NOMO-1 treated with DMSO at 0.1 percent for 48 hours (cell line): ENCODE measurements at regions not wholly inside any gene's neighbourhood (a gene's known extent, or its start where the extent isn't known, plus 50 kb on each side); places are given as distances from the start of the nearest gene placed in this dataset.
"Not testable (repeated sequence)": the region's sequence is repeated elsewhere in the genome, so short reads cannot be mapped to it uniquely, and the experiment has no call there.

ENCODE experiments used
- DNase-seq: peaks from one replicate; lab custom pipeline; 2025; ENCODE audit not compliant: unreplicated experiment; lab: John Stamatoyannopoulos, UW

- DNase-seq, result no peak
Measured at GRCh38 chr1:215400741-215401140, 166.4 kb upstream of the KCTD3 start.

GRCh38 chr1:215402147-215402546 lies 165.0 kb upstream of the KCTD3 start:
- no peak for DNase-seq

DNA sequence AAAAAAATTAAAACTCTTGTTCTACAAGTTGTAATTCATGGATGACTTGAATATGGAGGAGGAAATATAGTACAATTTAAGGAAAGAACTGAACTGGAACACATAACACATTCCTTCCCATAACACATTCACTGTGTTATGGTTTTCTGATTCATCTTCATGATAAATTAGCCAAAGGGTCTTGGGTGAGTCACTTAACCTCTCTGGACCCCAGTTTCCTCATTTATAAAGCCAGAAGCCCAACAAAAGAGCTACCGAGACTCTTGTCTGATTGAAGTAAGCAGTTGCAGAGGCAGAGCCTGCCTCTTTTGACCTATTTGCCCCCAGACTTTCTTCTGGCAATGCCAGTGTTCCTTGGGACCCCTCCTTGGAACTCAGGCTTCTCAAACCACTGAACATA lies 161.9 kb upstream of the KCTD3 start:
- no peak for DNase-seq

DNA sequence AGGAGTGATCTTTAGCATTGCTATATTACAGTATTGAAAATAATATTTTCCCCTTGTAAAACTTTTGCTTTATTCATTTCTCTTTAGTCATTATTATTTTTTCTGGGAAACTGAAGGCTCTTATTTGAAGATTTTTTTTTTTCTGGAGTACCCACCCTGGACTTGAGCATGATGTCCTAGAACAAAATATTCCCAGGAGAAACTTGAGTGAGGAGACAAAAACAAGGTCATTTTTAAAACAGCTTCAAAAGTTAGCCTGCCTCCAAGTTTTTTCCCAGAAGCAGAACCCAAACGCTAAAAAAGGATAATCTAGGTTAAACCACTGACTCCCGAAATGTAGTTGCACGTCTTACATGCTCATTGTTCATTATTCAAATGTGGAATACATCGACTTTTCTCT lies 160.2 kb upstream of the KCTD3 start:
- no peak for DNase-seq

DNA sequence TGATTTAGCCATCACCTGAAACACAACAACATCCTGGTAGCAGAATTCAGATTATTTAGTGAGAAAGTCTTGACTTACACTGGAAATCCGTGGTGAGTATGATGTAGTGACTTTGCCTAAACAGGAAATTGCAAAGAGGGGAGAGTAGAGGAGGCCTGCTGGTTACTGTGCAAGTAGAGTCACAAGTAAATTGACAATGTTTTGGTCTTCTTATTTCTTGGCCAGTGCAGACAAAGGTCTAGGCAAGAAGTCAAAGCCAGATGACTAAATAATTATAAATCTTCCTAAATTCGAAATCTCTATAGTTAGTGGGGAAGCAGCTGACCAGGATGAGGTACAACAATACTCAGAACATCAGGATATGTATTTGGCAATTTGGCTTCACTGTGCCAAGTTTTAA lies 159.5 kb upstream of the KCTD3 start:
- DNase-seq, result no peak

DNA sequence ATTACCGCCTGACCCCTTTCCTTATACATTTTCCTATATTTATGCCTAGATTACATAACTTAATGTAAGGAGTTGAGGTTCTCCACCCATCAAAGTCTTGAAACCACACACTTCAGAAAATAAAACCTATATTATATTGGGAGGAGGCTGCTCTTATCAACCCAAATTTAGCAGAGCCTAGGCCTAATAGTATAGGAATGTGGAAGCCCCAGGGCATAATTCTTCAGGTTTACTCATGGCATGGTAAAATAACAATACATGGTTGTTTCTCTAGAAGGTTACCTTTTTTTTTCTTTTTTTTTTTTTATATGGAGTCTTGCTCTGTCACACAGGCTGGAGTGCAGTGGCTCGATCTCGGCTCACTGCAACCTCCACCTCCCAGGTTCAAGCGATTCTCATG lies 157.6 kb upstream of the KCTD3 start:
- not testable (repeated sequence) for DNase-seq

- not testable (repeated sequence) for DNase-seq
Measured at GRCh38 chr1:215415521-215415920, 151.6 kb upstream of the KCTD3 start.

- DNase-seq, result no peak
Measured at GRCh38 chr1:215416497-215416896, 150.6 kb upstream of the KCTD3 start.

GRCh38 chr1:215417122-215417521 lies 150.0 kb upstream of the KCTD3 start:
- no peak for DNase-seq

- no peak for DNase-seq
Measured at GRCh38 chr1:215418876-215419447, 148.1 kb upstream of the KCTD3 start.

- DNase-seq, result no peak
Measured at GRCh38 chr1:215421744-215422143, 145.4 kb upstream of the KCTD3 start.

DNA sequence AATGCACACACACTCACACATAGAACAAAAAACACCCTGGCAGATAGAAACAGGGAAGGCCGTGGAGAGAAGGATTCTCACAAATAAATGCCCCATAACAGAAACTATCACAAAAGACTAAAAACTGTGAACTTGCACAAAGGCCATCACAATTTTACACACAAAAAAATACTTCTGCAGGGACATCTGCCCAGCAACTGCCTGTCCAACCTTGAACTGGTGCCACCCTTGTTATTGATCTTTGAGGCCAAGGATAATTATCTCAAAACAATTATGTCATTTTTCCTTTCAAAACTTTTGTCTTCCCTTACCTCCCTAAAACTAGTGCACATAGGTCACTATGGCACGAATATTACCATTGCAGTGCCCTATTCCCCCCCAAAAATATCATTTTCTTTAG lies 143.8 kb upstream of the KCTD3 start:
- DNase-seq, result no peak

GRCh38 chr1:215425138-215425537 lies 142.0 kb upstream of the KCTD3 start:
- no peak for DNase-seq

- no peak for DNase-seq
Measured at GRCh38 chr1:215426101-215426500, 141.0 kb upstream of the KCTD3 start.

DNA sequence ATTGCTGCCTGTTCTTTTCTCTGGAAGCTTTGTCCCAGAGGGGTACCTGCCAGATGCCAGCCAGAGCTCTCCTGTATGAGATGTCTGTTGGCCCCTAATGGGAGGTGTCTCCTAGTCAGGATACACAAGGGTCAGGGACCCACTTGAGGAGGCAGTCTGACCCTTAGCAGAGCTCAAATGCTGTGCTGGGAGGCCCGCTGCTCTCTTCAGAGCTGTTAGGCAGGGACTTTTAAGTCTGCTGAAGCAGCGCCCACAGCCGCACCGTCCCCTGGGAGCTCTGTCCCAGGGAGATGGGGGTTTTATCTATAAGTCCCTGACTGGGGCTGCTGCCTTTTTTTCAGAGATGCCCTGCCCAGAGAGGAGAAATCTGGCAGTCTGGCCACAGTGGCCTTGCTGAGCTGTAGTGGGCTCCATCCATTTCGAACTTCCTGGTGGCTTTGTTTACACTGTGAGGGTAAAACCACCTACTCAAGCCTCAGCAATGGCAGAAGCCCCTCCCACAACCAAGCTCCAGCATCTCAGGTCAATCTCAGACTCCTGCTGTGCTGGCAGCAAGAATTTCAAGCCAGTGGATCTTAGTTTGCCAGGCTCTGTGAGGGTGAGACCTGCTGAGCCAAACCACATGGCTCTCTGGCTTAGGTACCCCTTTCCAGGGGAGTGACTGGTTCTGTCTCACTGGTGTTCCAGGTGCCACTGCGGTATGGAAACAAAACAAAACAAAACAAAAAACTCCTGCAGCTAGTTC lies 134.4 kb upstream of the KCTD3 start:
- not testable (repeated sequence) for DNase-seq

DNA sequence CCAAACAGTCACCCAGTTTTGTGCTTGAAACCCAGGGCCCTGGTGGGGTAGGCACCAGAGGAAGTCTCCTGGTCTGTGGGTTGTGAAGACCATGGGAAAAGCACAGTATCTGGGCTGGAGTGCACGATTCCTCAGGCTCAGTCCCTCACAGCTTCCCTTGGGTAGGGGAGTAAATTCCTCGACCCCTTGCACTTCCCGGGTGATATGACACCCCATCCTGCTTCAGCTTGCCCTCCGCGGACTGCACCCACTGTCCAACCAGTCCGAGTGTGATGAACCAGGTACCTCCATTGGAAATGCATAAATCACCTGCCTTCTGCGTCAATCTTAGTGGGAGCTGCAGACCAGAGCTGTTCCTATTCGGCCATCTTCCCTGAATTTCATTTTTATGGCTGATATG lies 133.9 kb upstream of the KCTD3 start:
- DNase-seq, result no peak

DNA sequence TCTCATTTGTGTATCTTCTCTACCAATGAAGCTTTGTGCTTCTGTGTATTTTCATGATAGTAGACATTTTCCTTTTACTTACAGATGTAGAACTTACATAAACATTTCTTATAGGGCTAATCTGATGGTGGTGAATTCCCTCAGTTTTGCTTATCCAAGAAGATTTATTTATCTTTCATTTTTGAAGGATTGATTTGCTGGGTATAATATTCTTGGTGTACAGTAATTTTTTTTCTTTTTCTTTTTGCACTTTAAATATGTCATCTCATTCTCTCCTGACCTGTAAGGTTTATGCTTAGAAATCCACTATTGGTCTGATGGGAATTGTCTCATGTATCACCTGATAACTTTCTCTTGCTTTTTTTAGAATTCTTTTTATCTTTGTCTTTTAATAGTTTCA lies 127.6 kb upstream of the KCTD3 start:
- no peak for DNase-seq

DNA sequence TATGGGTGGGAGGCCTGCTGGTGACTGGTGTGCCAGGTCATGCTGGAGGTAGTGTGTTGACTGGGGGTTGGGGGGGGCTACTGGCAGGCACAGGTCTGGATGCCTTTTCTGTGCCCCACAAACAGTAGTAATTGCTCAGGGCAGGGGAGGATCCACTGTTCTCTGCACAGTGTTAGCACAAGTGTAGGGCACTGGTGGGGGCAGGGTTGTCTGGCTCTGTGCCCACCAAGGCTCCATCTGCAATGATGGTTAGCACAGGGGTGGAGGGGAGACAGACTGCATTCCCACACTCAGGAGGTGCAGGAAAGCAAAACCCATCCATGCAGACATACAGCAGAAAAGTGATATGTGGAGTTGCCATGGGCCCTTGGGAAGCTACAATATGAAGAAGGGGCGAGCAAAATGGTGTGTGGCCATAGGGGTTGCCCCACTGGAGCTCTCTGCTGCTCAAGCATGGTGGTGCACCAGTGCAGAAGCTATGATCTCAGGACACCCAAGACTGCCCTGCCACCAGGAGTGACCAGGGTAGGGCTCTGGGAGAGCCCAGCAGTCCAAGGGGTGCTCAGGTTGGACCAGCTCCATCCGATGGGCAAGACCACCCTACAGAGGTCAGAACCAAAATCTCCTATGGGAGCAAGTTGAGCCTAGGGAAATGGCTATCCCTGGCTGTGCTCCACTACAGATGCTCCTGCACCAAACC lies 122.2 kb upstream of the KCTD3 start:
- no peak for DNase-seq

DNA sequence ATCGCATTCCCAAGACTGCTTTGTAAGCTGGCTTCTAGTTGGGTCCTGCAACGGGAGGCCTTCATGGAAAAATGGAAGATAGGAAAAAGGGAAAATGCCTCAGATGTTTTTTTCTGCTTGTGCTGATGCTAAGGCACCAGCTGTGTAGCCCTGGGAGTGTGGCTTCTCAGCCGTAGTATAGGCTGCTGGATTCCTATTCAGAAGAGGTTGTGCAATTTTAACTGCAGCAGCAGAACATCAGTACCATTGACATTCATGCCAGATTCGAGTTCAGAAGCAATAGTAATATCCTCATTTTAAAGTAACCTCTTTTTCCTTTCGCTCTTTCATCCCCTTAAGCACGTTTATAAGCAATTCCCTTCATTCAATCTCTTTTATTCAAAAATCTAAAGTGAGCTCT lies 119.1 kb upstream of the KCTD3 start:
- DNase-seq, result not testable (repeated sequence)

- not testable (repeated sequence) for DNase-seq
Measured at GRCh38 chr1:215449147-215449546, 118.0 kb upstream of the KCTD3 start.

DNA sequence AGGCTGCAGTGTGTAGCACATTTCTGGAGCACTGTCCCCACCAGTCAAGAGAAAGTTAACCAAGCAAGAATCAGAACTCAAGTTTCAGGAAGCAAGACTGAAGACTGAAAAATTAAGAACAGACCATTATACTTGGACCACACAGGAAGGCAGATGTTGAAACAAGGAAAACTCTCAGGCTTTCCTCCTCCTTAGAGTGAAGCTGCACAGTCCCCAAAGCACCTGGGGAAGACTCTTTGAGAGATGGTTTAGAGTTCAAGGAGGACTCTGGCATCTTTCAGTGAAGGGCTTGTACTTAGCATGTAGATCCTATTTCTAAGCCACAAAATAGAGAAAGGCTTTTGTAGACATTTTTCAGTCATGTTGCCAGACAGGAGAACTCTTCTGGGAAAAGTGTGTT lies 113.7 kb upstream of the KCTD3 start:
- DNase-seq, result no peak

- DNase-seq, result no peak
Measured at GRCh38 chr1:215457213-215457612, 109.9 kb upstream of the KCTD3 start.
